Testis (tissue), 2 donors: ENCODE measurements at regions not wholly inside any gene's neighbourhood (a gene's known extent, or its start where the extent isn't known, plus 50 kb on each side); places are given as distances from the start of the nearest gene placed in this dataset.

ENCODE experiments used
- CTCF ChIP-seq, 3 experiments: fragments of 450-650 bp in 2 of 3; fragments of 200-600 bp in 1 of 3; sonication (generic) in 1 of 3; IDR thresholded peaks; one replicate each; pipeline ENCODE4 v1.5.1; 2016 to 2019; ENCODE audit warnings: antibody characterized with exemption in 3 of 3, mild to moderate bottlenecking in 2 of 3, moderate library complexity in 1 of 3
- POLR2A ChIP-seq: fragments of 450-650 bp; IDR thresholded peaks from one replicate; pipeline ENCODE4 v1.6.1; 2017; ENCODE audit warnings: antibody characterized with exemption, mild to moderate bottlenecking, moderate library complexity

DNA sequence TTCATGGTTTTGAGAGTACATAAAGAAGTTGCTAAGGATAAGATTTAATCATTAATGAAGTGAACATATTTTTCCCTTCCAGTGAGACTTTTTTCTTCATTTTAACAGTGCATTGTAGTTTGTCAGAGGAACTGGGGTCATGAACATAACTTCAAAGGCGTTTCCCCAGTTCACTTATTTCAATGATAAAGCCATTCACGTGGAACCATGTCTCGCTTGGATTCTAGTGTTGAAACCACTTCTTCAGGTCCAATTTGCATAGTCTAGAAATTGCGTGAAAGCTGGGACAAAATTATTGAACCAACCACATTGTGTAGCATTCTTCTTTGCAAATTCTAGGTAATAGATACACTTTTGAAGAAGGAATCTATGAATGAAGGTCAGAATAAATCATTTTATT lies 197.0 kb downstream of the CLIC5 start:
- TF ChIP-seq POLR2A: no peak
- TF ChIP-seq CTCF (IDR thresholded peaks at IDR 0.05): no peak
